ENCODE measurements at regions not wholly inside any gene's neighbourhood (a gene's known extent, or its start where the extent isn't known, plus 50 kb on each side); places are given as distances from the start of the nearest gene placed in this dataset.
"Not testable (repeated sequence)": the region's sequence is repeated elsewhere in the genome, so short reads cannot be mapped to it uniquely, and the experiment has no call there.

- TF ChIP-seq CTCF, POLR2A (IDR thresholded peaks at IDR 0.05): not testable (repeated sequence)
Observed at GRCh38 chr2:234378958-234379357, 117.9 kb downstream of the ARL4C start.

Data from lower leg skin (tissue), 3 donors.